Sigmoid colon (tissue), 4 donors: ENCODE measurements at regions not wholly inside any gene's neighbourhood (a gene's known extent, or its start where the extent isn't known, plus 50 kb on each side); places are given as distances from the start of the nearest gene placed in this dataset.

Experiments
- EP300 ChIP-seq, 4 donors: sonication (generic); formaldehyde crosslinking; IDR thresholded peaks; one replicate each; pipeline ENCODE4 v1.6.1; 2017; ENCODE audit warnings: antibody characterized with exemption in 4 of 4
- POLR2A ChIP-seq, 2 donors: fragments of 450-650 bp; IDR thresholded peaks; one replicate each; pipeline ENCODE4 v1.6.1; 2016; ENCODE audit warnings: antibody characterized with exemption in 2 of 2, mild to moderate bottlenecking in 2 of 2, moderate library complexity in 2 of 2
- POLR2AphosphoS5 ChIP-seq, 4 donors: sonication (generic); formaldehyde crosslinking; IDR thresholded peaks; one replicate each; pipeline ENCODE4 v1.6.1; 2017; ENCODE audit warnings: antibody characterized with exemption in 4 of 4
- TF ChIP-seq, protein P1 (sequence below), 4 experiments: fragments of 450-650 bp in 3 of 4; fragments of 200-600 bp in 1 of 4; IDR thresholded peaks; one replicate each; pipeline ENCODE4 v1.5.1; 2016 to 2019; ENCODE audit warnings: antibody characterized with exemption in 4 of 4, mild to moderate bottlenecking in 3 of 4, moderate library complexity in 2 of 4

DNA sequence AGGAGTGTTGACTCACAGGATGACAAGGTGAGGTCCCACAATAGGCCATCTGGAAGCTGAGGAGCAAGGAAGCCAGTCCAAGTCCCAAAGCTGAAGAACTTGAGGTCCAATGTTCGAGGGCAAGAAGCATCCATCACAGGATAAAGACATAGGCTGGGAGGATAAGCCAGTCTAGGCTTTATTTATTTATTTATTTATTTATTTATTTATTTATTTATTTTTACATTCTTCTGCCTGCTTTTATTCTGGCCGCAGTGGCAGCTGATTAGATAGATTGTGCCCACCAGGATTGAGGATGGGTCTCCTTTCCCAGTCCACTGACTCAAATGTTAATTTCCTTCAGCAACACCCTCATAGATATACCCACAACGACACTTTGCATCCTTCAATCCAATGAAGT is 472.2 kb upstream of the DPPA4 start:
- TF ChIP-seq, protein P1, sequence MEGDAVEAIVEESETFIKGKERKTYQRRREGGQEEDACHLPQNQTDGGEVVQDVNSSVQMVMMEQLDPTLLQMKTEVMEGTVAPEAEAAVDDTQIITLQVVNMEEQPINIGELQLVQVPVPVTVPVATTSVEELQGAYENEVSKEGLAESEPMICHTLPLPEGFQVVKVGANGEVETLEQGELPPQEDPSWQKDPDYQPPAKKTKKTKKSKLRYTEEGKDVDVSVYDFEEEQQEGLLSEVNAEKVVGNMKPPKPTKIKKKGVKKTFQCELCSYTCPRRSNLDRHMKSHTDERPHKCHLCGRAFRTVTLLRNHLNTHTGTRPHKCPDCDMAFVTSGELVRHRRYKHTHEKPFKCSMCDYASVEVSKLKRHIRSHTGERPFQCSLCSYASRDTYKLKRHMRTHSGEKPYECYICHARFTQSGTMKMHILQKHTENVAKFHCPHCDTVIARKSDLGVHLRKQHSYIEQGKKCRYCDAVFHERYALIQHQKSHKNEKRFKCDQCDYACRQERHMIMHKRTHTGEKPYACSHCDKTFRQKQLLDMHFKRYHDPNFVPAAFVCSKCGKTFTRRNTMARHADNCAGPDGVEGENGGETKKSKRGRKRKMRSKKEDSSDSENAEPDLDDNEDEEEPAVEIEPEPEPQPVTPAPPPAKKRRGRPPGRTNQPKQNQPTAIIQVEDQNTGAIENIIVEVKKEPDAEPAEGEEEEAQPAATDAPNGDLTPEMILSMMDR (IDR thresholded peaks at IDR 0.05) = no peak
- TF ChIP-seq POLR2AphosphoS5 (IDR thresholded peaks at IDR 0.05) = no peak
- no peak for TF ChIP-seq POLR2A (IDR thresholded peaks at IDR 0.05)
- no peak for TF ChIP-seq EP300 (IDR thresholded peaks at IDR 0.05)
